Lung (tissue), 11 donors: ENCODE measurements at regions not wholly inside any gene's neighbourhood (a gene's known extent, or its start where the extent isn't known, plus 50 kb on each side); places are given as distances from the start of the nearest gene placed in this dataset.
A peak's percentile ranks its signal among the peaks of the same experiment; 100 is the strongest.

Experiments
- ATAC-seq: fragments of 200-7000 bp; cut with Tn5 transposase; one replicate; pipeline ENCODE4 v1.9.1; 2020; ENCODE audit warnings: moderate number of reproducible peaks; ENCODE audit not compliant: insufficient read depth, low FRiP score
- DNase-seq, 3 donors: peaks; one replicate each; pipeline ENCODE4 v3.0.0-alpha.2; 2013 to 2017
- H3K27ac ChIP-seq, 2 donors: one replicate each; pipeline ENCODE4 v1.5.1; 2013; ENCODE audit warnings: mild to moderate bottlenecking in 2 of 2, moderate library complexity in 2 of 2, control low read depth in 1 of 2, inconsistent platforms in 1 of 2, low read depth in 1 of 2, low read length in 1 of 2
- H3K27me3 ChIP-seq, 3 donors: one replicate each; pipeline ENCODE4 v1.5.1; 2013; ENCODE audit warnings: low read length in 2 of 3; ENCODE audit not compliant: control insufficient read depth in 3 of 3, insufficient read depth in 3 of 3
- H3K36me3 ChIP-seq, 4 donors: one replicate each; pipeline ENCODE4 v1.5.1; 2013; ENCODE audit warnings: low read length in 4 of 4, mild to moderate bottlenecking in 1 of 4, moderate library complexity in 1 of 4; ENCODE audit not compliant: control insufficient read depth in 4 of 4, insufficient read depth in 4 of 4
- H3K4me1 ChIP-seq, 5 donors: one replicate each; pipeline ENCODE4 v1.5.1; 2013; ENCODE audit warnings: low read length in 5 of 5, mild to moderate bottlenecking in 2 of 5, moderate library complexity in 1 of 5; ENCODE audit not compliant: control insufficient read depth in 5 of 5, insufficient read depth in 5 of 5
- H3K4me3 ChIP-seq: one replicate; pipeline ENCODE4 v1.5.1; 2013; ENCODE audit warnings: mild to moderate bottlenecking, control low read depth, moderate library complexity
- H3K9ac ChIP-seq, 2 donors: one replicate each; pipeline ENCODE4 v1.5.1; 2013; ENCODE audit warnings: low read length in 2 of 2, control low read depth in 1 of 2; ENCODE audit not compliant: insufficient read depth in 1 of 2
- H3K9me3 ChIP-seq, 4 donors: one replicate each; pipeline ENCODE4 v1.5.1; 2013; ENCODE audit warnings: low read length in 3 of 4, mild to moderate bottlenecking in 1 of 4, moderate library complexity in 1 of 4; ENCODE audit not compliant: control insufficient read depth in 4 of 4, insufficient read depth in 3 of 4
- WGBS, 2 donors: extraction: QIAGEN DNeasy Blood & Tissue Kit; methylation state at CpG; one replicate each; pipeline ENCODE4 v1.1.7; 2013; 5-methylcytosine and 5-hydroxymethylcytosine counted together
- TF ChIP-seq, protein P1 (sequence below): IDR thresholded peaks from 2 replicates; pipeline ENCODE4 v1.5.1; 2012; ENCODE audit warnings: mild to moderate bottlenecking; ENCODE audit errors: control extremely low read depth, extremely low read depth
- donor health status: control.
- donor health status: control.
- donor health status: Bipolar disorder and iron deficiency.
- donor health status: healthy.
- donor health status: DM: yes; HTN: yes; CAD: no.

DNA sequence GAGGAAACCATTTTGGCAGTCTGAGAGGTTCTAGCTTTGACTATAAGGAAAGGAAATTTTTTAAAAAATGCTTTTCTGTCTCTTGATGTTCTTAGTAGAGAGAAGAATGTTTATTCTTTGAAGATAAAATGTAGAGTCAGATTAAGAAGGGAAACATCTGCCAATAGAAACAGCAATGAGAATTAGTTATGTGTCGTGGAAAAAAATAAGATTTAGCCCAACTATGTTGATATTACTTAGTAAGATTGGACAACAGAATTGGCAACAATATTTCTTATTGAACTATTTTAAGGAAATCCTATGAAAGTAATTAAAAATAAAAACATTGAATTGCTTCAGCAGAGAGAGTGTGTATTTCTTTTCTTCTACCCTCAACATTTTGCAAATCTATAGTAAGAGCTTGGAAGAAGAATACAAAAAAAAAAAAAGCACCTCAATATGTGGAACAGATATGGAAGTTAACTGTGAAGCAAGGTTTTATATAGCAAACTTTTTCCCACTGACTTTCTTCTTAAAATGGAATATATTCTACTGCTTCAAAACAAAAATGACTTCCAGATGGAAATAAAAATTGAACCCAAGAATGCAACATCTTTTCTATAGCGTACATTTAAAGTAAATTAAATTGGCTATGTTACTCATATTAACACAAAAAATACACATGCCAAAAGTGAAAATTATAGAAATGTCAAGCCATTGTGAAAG lies 177.9 kb downstream of the FAM124B start:
- H3K4me1 ChIP-seq, result peaks cover 0 to 30% (median 0%) of the 10 kb centered on the region in 5 donors
- no peaks in the 10 kb centered on the region for H3K36me3 ChIP-seq
- no peak for ATAC-seq
- no peaks in the 10 kb centered on the region for H3K9me3 ChIP-seq
- H3K9ac ChIP-seq, result no peak overlapping the region
- H3K4me3 ChIP-seq, result no peak overlapping the region
- H3K27ac ChIP-seq, result no peak overlapping the region
- peak in 2 of 3 donors; percentile 76 to 86 for DNase-seq
- H3K27me3 ChIP-seq, result no peaks in the 10 kb centered on the region
- 76 to 83% methylated on average over 2 of the region's 2 CpGs for WGBS, 2 donors
- TF ChIP-seq, protein P1, sequence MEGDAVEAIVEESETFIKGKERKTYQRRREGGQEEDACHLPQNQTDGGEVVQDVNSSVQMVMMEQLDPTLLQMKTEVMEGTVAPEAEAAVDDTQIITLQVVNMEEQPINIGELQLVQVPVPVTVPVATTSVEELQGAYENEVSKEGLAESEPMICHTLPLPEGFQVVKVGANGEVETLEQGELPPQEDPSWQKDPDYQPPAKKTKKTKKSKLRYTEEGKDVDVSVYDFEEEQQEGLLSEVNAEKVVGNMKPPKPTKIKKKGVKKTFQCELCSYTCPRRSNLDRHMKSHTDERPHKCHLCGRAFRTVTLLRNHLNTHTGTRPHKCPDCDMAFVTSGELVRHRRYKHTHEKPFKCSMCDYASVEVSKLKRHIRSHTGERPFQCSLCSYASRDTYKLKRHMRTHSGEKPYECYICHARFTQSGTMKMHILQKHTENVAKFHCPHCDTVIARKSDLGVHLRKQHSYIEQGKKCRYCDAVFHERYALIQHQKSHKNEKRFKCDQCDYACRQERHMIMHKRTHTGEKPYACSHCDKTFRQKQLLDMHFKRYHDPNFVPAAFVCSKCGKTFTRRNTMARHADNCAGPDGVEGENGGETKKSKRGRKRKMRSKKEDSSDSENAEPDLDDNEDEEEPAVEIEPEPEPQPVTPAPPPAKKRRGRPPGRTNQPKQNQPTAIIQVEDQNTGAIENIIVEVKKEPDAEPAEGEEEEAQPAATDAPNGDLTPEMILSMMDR, result no peak

DNA sequence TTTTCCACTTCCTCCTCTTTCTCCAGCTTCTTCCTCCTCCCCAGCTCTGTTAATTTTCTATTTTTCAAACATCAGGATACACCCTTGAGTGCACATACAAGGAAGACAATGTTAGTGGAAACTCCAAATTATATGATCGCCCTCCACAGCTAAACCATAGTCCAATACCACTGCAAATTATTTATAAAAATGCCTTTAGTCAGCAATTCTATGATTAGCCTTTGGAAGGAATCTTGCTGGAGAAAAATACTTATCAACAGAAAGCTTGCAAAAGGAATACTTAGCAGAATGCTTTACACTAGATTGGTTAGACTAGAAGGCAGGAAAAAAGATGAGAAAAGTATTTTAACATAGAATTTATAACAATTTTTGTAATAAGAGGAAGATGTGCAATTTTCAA lies 178.9 kb downstream of the FAM124B start:
- no peaks in the 10 kb centered on the region for H3K27me3 ChIP-seq
- WGBS, 2 donors, result 45 to 54% methylated on average over 1 of the region's 1 CpG
- H3K9ac ChIP-seq, result no peak overlapping the region
- ATAC-seq (no peak), DNase-seq (peak in 2 of 3 donors; percentile 31 to 39)
- peaks cover 0 to 30% (median 0%) of the 10 kb centered on the region in 5 donors for H3K4me1 ChIP-seq
- no peaks in the 10 kb centered on the region for H3K36me3 ChIP-seq
- H3K27ac ChIP-seq, result no peak overlapping the region
- no peaks in the 10 kb centered on the region for H3K9me3 ChIP-seq
- TF ChIP-seq, protein P1, result no peak
- H3K4me3 ChIP-seq, result no peak overlapping the region

DNA sequence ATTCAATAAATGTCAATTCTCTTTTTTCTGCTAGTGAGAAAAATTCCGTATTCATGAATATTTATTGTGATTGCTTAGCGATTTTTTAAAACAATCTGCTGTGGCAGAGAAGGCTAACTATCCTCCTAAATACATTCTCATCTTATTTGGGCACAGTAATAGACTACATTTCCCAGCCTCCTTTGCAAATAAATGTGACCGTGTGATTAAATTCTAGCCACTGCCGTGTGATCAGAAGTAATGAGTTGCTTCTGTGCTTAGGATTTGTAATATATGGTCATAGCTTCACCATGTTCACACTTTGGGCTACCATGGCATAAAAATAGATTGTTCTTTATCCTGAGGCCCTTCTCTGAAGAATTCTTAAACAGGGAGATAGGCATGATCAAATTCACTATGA lies 179.6 kb downstream of the FAM124B start:
- DNase-seq (peak in 2 of 3 donors; percentile 23), ATAC-seq (no peak)
- Histone ChIP-seq H3K9ac (no peak overlapping the region), H3K4me1 (peaks cover 0 to 30% (median 0%) of the 10 kb centered on the region in 5 donors), H3K36me3 (no peaks in the 10 kb centered on the region), H3K9me3 (peaks cover 0 to under 1% (median 0%) of the 10 kb centered on the region in 4 donors), H3K27me3 (no peaks in the 10 kb centered on the region), H3K4me3 (no peak overlapping the region), H3K27ac (no peak overlapping the region)
- WGBS, 2 donors, result 54 to 56% methylated on average over 4 of the region's 4 CpGs
- TF ChIP-seq, protein P1, result no peak
